A549 (cell line): ENCODE measurements at regions not wholly inside any gene's neighbourhood (a gene's known extent, or its start where the extent isn't known, plus 50 kb on each side); places are given as distances from the start of the nearest gene placed in this dataset.
A peak's percentile ranks its signal among the peaks of the same experiment; 100 is the strongest.

ENCODE experiments used
- ATAC-seq, 2 experiments: fragments of 200-7000 bp in 1 of 2; fragments of >200 bp in 1 of 2; cut with Nextera tagmentation in 1 of 2; cut with Tn5 transposase in 1 of 2; 3 replicates each; pipeline versions ENCODE4 v1.8.0 to v1.9.1; 2018 to 2020; ENCODE audit warnings: mild to moderate bottlenecking in 1 of 2, moderate library complexity in 1 of 2
- CTCF ChIA-PET: fragments of 300-600 bp; sonication (Branson Sonifier 250); formaldehyde crosslinking; extraction: SDS; loops from one replicate; lab custom pipeline; 2021; ENCODE audit warnings: antibody characterized with exemption, inconsistent platforms; lab: Yijun Ruan, JAX
- POLR2A ChIA-PET: fragments of 350-600 bp; formaldehyde crosslinking; extraction: SDS; loops from one replicate; lab custom pipeline; 2021; ENCODE audit warnings: antibody characterized with exemption, inconsistent platforms; lab: Yijun Ruan, JAX
- DNase-seq, 2 experiments: peaks; one replicate each; pipeline versions ENCODE4 v3.0.0 to v3.0.0-alpha.2; 2011 to 2016; ENCODE audit warnings: low read depth in 1 of 2, low spot score in 1 of 2
- FAIRE-seq: peaks from 2 replicates; lab custom pipeline; 2011; peaks lifted over from hg19 to GRCh38; lab: Jason Lieb, UNC
- H3K27ac ChIP-seq, 2 experiments: fragments of >200 bp; sonication (Bioruptor Twin); formaldehyde crosslinking; 3 replicates each; pipeline ENCODE4 v1.5.1; 2016 to 2017
- H3K4me1 ChIP-seq: fragments of >200 bp; sonication (Bioruptor Twin); formaldehyde crosslinking; 3 replicates; pipeline ENCODE4 v1.6.1; 2016
- H3K4me2 ChIP-seq: fragments of >200 bp; sonication (Bioruptor Twin); formaldehyde crosslinking; 3 replicates; pipeline ENCODE4 v1.6.1; 2016
- H3K4me3 ChIP-seq: fragments of >200 bp; sonication (Bioruptor Twin); formaldehyde crosslinking; 3 replicates; pipeline ENCODE4 v1.5.1; 2016
- H3K9me3 ChIP-seq: fragments of >200 bp; sonication (Bioruptor Twin); formaldehyde crosslinking; 3 replicates; pipeline ENCODE4 v1.6.1; 2016
- BHLHE40 ChIP-seq: IDR thresholded peaks from 2 replicates; pipeline ENCODE4 v1.6.1; 2012; ENCODE audit warnings: low read depth, low read length, inconsistent platforms
- CEBPB ChIP-seq, 2 experiments: fragments of >200 bp in 1 of 2; sonication (Bioruptor Twin) in 1 of 2; formaldehyde crosslinking in 1 of 2; IDR thresholded peaks; 2 replicates each; pipeline ENCODE4 v1.6.1; 2012 to 2016
- CHD2 ChIP-seq: fragments of 150-350 bp; IDR thresholded peaks from 2 replicates; pipeline ENCODE4 v1.6.1; 2014; ENCODE audit warnings: low read length; ENCODE audit not compliant: partially characterized antibody
- CHD4 ChIP-seq: fragments of 200-600 bp; sonication (generic); IDR thresholded peaks from 2 replicates; pipeline ENCODE4 v1.6.1; 2016; ENCODE audit warnings: antibody characterized with exemption, mild to moderate bottlenecking, borderline replicate concordance
- ESRRA ChIP-seq: fragments of 150-350 bp; IDR thresholded peaks from 2 replicates; pipeline ENCODE4 v1.6.1; 2014; ENCODE audit warnings: mild to moderate bottlenecking, low read length, borderline replicate concordance
- FOSL2 ChIP-seq, 2 experiments: fragments of 450-650 bp in 1 of 2; fragments of >200 bp in 1 of 2; sonication (Bioruptor Twin) in 1 of 2; formaldehyde crosslinking; IDR thresholded peaks; 2 replicates each; pipeline versions ENCODE4 v1.5.0 to v1.6.1; 2016 to 2020; ENCODE audit warnings: mild to moderate bottlenecking in 1 of 2, moderate library complexity in 1 of 2
- FOXS1 ChIP-seq: fragments of 250-450 bp; sonication (Bioruptor Pico); IDR thresholded peaks from 2 replicates; pipeline ENCODE4 v1.5.0; 2020; ENCODE audit warnings: mild to moderate bottlenecking, moderate library complexity
- HDAC2 ChIP-seq: fragments of 200-600 bp; sonication (generic); IDR thresholded peaks from 2 replicates; pipeline ENCODE4 v1.6.1; 2016
- KDM1A ChIP-seq: fragments of 200-600 bp; sonication (generic); IDR thresholded peaks from 2 replicates; pipeline ENCODE4 v1.6.1; 2016; ENCODE audit warnings: low read depth, mild to moderate bottlenecking
- MAFK ChIP-seq: fragments of 450-650 bp; IDR thresholded peaks from 2 replicates; pipeline ENCODE4 v1.6.1; 2014; ENCODE audit not compliant: partially characterized antibody
- MAZ ChIP-seq: fragments of 150-350 bp; IDR thresholded peaks from 2 replicates; pipeline ENCODE4 v1.6.1; 2014; ENCODE audit warnings: antibody characterized with exemption, low read depth, low read length, borderline replicate concordance
- NFE2L2 ChIP-seq: fragments of 150-350 bp; conservative IDR thresholded peaks from 2 replicates; pipeline ENCODE4 v1.6.1; 2014; ENCODE audit warnings: low read length
- NPAS2 ChIP-seq: fragments of 250-450 bp; sonication (Bioruptor Pico); IDR thresholded peaks from 2 replicates; pipeline ENCODE4 v1.8.0; 2022; ENCODE audit warnings: mild to moderate bottlenecking, moderate library complexity, borderline replicate concordance
- RAD21 ChIP-seq, 2 experiments: fragments of >200 bp in 1 of 2; sonication (Bioruptor Twin) in 1 of 2; formaldehyde crosslinking in 1 of 2; IDR thresholded peaks in 1 of 2; conservative IDR thresholded peaks in 1 of 2; 2 replicates in 1 of 2; 3 replicates in 1 of 2; pipeline ENCODE4 v1.6.1; 2012 to 2018; ENCODE audit warnings: inconsistent platforms in 1 of 2
- RARB ChIP-seq: fragments of 250-450 bp; sonication (Bioruptor Pico); IDR thresholded peaks from 2 replicates; pipeline ENCODE4 v1.8.0; 2021; ENCODE audit warnings: mild to moderate bottlenecking, moderate library complexity
- RFX5 ChIP-seq: fragments of 450-650 bp; IDR thresholded peaks from 2 replicates; pipeline ENCODE4 v1.7.1; 2014; ENCODE audit warnings: antibody characterized with exemption, mild to moderate bottlenecking, moderate library complexity
- SMC3 ChIP-seq: fragments of >200 bp; sonication (Bioruptor Twin); formaldehyde crosslinking; IDR thresholded peaks from 3 replicates; pipeline ENCODE4 v1.6.1; 2018; ENCODE audit warnings: inconsistent platforms
- ZC3H11A ChIP-seq: fragments of 450-650 bp; IDR thresholded peaks from 2 replicates; pipeline ENCODE4 v1.6.1; 2014; ENCODE audit warnings: antibody characterized with exemption, mild to moderate bottlenecking
- ZFP36 ChIP-seq: fragments of 450-650 bp; IDR thresholded peaks from 2 replicates; pipeline ENCODE4 v1.6.1; 2014; ENCODE audit warnings: borderline replicate concordance; ENCODE audit not compliant: partially characterized antibody
- WGBS: methylation state at CpG from one replicate; pipeline ENCODE4 v1.1.6; 2017; ENCODE audit errors: missing lambda C conversion rate; 5-methylcytosine and 5-hydroxymethylcytosine counted together
- TF ChIP-seq, protein P1 (sequence below): fragments of >200 bp; sonication (Bioruptor Twin); formaldehyde crosslinking; IDR thresholded peaks from 2 replicates; pipeline ENCODE4 v1.6.1; 2016
- TF ChIP-seq, protein P2 (sequence below): IDR thresholded peaks from 2 replicates; pipeline ENCODE4 v1.6.1; 2012
- TF ChIP-seq, protein P3 (sequence below): fragments of 450-650 bp; IDR thresholded peaks from 2 replicates; pipeline ENCODE4 v1.6.1; 2014; ENCODE audit warnings: antibody characterized with exemption
- TF ChIP-seq, protein P4 (sequence below): fragments of >200 bp; sonication (Bioruptor Twin); formaldehyde crosslinking; IDR thresholded peaks from 3 replicates; pipeline ENCODE4 v1.6.1; 2016

DNA sequence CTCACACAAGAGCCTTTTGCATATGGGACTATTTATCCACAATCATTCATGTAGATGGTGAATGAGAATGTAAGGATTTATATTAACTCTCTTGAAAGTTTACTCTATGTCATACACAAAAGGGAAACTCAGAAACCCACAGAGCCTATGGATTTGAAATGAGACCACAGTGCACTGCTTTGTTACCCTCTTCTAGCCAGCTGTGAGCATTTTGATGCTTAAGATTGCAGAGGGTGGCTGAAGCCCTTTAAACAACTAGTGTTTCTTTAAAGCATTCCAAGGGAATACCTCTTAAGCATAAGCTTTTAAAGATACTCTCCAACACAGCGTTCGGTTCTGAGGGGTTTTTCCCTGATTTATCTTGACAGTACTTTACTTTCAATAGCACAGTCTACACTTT is 113.9 kb downstream of the NKX6-1 start:
- POLR2A ChIA-PET: no interaction called here
- ATAC-seq: no peak
- no peak for FAIRE-seq
- no peak overlapping the region for H3K27ac ChIP-seq
- no peak for DNase-seq
- H3K4me3 ChIP-seq: no peak overlapping the region
- WGBS: 68% methylated on average over 2 of the region's 2 CpGs
- H3K4me1 ChIP-seq: no peaks in the 10 kb centered on the region
- H3K4me2 ChIP-seq: no peak overlapping the region
- TF ChIP-seq MAZ: no peak
- TF ChIP-seq FOXS1 (CRISPR knock-in tag): no peak
- TF ChIP-seq SMC3: no peak
- no peak for TF ChIP-seq ESRRA
- TF ChIP-seq ZFP36: no peak
- TF ChIP-seq, protein P1, sequence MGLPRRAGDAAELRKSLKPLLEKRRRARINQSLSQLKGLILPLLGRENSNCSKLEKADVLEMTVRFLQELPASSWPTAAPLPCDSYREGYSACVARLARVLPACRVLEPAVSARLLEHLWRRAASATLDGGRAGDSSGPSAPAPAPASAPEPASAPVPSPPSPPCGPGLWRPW: no peak
- TF ChIP-seq NPAS2: no peak
- no peak for TF ChIP-seq HDAC2
- TF ChIP-seq RFX5: no peak
- TF ChIP-seq CHD2: no peak
- TF ChIP-seq, protein P2, sequence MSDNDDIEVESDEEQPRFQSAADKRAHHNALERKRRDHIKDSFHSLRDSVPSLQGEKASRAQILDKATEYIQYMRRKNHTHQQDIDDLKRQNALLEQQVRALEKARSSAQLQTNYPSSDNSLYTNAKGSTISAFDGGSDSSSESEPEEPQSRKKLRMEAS: no peak
- TF ChIP-seq, all 56 proteins: peak for 0
- CTCF ChIA-PET: no interaction called here
- H3K9me3 ChIP-seq: no peaks in the 10 kb centered on the region

DNA sequence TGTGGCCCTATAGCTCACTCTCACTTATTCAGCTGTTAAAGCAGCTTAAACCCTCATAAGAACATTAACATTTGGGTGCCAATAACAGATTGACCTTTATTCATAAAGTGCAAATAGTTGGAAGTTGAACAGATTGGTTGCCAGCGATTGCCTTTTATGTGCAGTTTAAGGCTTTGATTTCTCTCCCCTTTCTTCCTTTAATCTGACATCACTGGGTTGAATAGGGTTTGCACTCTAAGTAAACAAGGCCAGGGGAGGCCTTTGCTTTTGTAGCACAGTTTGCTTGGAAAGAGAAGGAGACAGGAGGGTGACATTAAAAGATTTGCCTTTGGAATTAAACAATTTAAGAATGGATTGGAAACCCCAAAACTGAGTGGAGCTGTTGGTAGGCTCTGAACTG is 114.3 kb downstream of the NKX6-1 start:
- no peak for FAIRE-seq
- POLR2A ChIA-PET: no interaction called here
- Histone ChIP-seq H3K4me2 (no peak overlapping the region), H3K4me3 (no peak overlapping the region), H3K9me3 (no peaks in the 10 kb centered on the region)
- 56% methylated on average over 1 of the region's 1 CpG for WGBS
- no peak for TF ChIP-seq NFE2L2
- TF ChIP-seq ZC3H11A: no peak
- TF ChIP-seq CHD4: no peak
- no peak for TF ChIP-seq RARB (CRISPR knock-in tag)
- TF ChIP-seq RAD21 (conservative IDR thresholded peaks at IDR 0.05 in 1 of 2, IDR thresholded peaks at IDR 0.05 in 1 of 2): no peak
- TF ChIP-seq, protein P3, sequence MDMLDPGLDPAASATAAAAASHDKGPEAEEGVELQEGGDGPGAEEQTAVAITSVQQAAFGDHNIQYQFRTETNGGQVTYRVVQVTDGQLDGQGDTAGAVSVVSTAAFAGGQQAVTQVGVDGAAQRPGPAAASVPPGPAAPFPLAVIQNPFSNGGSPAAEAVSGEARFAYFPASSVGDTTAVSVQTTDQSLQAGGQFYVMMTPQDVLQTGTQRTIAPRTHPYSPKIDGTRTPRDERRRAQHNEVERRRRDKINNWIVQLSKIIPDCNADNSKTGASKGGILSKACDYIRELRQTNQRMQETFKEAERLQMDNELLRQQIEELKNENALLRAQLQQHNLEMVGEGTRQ: no peak
- TF ChIP-seq, all 56 proteins: peak for 0
- CTCF ChIA-PET: no interaction called here
- no peak for ATAC-seq
- Histone ChIP-seq H3K27ac (no peak overlapping the region), H3K4me1 (peaks cover 3% of the 10 kb centered on the region; the same call in 2 of the 3 replicates)
- no peak for DNase-seq

DNA sequence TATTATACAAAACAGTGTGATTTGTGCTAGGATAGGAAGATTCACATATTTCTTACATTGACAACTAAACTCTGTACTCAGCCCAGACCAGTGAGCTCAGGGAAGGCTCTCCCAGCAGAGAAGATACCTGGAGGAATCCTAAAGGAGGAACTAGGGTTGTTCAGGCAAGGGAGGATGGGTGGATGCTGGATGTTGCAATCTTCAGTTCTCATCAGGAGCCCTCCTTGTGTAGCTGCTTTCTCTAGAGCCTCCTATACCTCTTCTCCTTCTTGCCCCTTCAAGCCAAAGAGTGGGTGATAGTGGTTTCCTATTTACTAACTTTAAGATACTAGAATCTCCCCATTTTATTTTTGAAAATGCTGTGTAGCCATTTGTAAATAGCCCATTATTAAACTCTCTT is 117.3 kb downstream of the NKX6-1 start:
- ChIA-PET CTCF (no interaction called here), POLR2A (no interaction called here)
- no peak for TF ChIP-seq CEBPB (IDR thresholded peaks at IDR 0.05)
- TF ChIP-seq NPAS2: no peak
- no peak for TF ChIP-seq KDM1A
- no peak for TF ChIP-seq BHLHE40
- FAIRE-seq (no peak), DNase-seq (no peak), ATAC-seq (no peak)
- no peak overlapping the region for H3K4me3 ChIP-seq
- no peak overlapping the region for H3K4me2 ChIP-seq
- no peak overlapping the region for H3K27ac ChIP-seq
- peaks cover 6% of the 10 kb centered on the region; the same call in 2 of the 3 replicates for H3K4me1 ChIP-seq
- H3K9me3 ChIP-seq: no peaks in the 10 kb centered on the region

DNA sequence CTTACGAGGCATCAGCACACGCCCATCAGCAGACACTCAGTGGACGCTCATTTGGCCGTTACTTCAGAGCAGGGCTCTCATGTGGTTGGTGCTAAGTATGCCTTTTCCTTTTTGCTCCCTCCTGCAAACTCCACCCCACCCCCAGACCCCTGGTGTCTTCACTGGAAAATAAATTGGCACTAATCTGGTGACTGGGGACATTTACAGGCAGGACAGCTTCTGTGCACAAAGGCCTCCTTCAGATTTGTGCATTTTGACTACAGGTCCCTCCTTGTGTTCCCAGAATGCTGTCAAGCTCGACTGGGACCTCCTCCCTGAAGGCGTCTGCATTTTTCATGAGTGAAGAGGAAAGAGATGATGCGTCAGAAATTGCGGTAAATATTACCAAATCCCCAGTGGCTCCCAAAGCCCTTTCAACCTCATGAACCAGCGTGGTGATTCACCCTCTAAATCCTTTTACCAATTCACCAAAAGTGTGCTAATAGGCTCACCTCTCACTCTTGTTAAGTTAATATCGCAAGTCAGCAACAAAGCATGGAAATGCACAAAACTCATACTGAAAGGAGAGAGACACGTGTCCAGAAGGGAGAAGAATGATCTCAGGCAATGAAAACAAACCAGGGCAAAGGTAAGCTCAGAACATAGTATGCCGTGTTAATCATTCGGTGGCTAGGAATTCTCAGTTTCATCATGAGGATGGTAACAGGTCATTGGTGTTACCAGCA is 119.0 kb downstream of the NKX6-1 start:
- Histone ChIP-seq H3K9me3 (no peaks in the 10 kb centered on the region), H3K4me1 (peaks cover 6% of the 10 kb centered on the region; the same call in 2 of the 3 replicates), H3K4me3 (no peak overlapping the region), H3K27ac (peak overlapping the region in 1 of 2 experiments; percentile 60; a peak in 2 of 6 replicates), H3K4me2 (peak overlapping the region; percentile 56)
- POLR2A ChIA-PET: no interaction called here
- FAIRE-seq (no peak), DNase-seq (peak; percentile 4 to 40), ATAC-seq (peak; percentile 76 to 81)
- WGBS: 32% methylated on average over 13 of the region's 13 CpGs
- CTCF ChIA-PET: no interaction called here
- no peak for TF ChIP-seq FOSL2 (IDR thresholded peaks at IDR 0.05)
- peak; percentile 25; the same call in 1 of the 2 replicates for TF ChIP-seq FOSL2 (CRISPR knock-in tag; IDR thresholded peaks at IDR 0.05)
- peak; percentile 56 for TF ChIP-seq MAFK
- TF ChIP-seq, protein P4, sequence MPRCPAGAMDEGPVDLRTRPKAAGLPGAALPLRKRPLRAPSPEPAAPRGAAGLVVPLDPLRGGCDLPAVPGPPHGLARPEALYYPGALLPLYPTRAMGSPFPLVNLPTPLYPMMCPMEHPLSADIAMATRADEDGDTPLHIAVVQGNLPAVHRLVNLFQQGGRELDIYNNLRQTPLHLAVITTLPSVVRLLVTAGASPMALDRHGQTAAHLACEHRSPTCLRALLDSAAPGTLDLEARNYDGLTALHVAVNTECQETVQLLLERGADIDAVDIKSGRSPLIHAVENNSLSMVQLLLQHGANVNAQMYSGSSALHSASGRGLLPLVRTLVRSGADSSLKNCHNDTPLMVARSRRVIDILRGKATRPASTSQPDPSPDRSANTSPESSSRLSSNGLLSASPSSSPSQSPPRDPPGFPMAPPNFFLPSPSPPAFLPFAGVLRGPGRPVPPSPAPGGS: no peak
